Activated CD4-positive, alpha-beta T cell treated with anti-CD3 and anti-CD28 coated beads, Interleukin-2, amount 10 ng/mL, durations not matched to agents 7 days and 5 days (primary cell): ENCODE measurements at regions not wholly inside any gene's neighbourhood (a gene's known extent, or its start where the extent isn't known, plus 50 kb on each side); places are given as distances from the start of the nearest gene placed in this dataset.

Source experiments
- CTCF ChIA-PET: fragments of 350-600 bp; sonication (Branson Sonifier 250); formaldehyde crosslinking; loops from one replicate; lab custom pipeline; 2021; ENCODE audit warnings: antibody characterized with exemption; lab: Charles Lee
- POLR2A ChIA-PET: fragments of 350-600 bp; sonication (Branson Sonifier 250); formaldehyde crosslinking; loops from one replicate; lab custom pipeline; 2021; ENCODE audit warnings: antibody characterized with exemption; lab: Charles Lee
- DNase-seq: peaks from one replicate; pipeline ENCODE4 v3.0.0-alpha.2; 2020
- H3K27ac Mint-ChIP-seq: one replicate; pipeline ENCODE4 v1.8.0; 2021; ENCODE audit warnings: mild to moderate bottlenecking, moderate library complexity, mixed read lengths
- H3K27me3 Mint-ChIP-seq: one replicate; pipeline ENCODE4 v1.8.0; 2021; ENCODE audit warnings: mixed read lengths
- H3K36me3 Mint-ChIP-seq: one replicate; pipeline ENCODE4 v1.8.0; 2021; ENCODE audit warnings: low read depth, mixed read lengths
- H3K4me1 Mint-ChIP-seq: one replicate; pipeline ENCODE4 v1.8.0; 2021; ENCODE audit warnings: mixed read lengths
- H3K4me3 Mint-ChIP-seq: one replicate; pipeline ENCODE4 v1.8.0; 2021; ENCODE audit warnings: mild to moderate bottlenecking, moderate library complexity, mixed read lengths
- H3K9me3 Mint-ChIP-seq: one replicate; pipeline ENCODE4 v1.8.0; 2021; ENCODE audit warnings: mixed read lengths

DNA sequence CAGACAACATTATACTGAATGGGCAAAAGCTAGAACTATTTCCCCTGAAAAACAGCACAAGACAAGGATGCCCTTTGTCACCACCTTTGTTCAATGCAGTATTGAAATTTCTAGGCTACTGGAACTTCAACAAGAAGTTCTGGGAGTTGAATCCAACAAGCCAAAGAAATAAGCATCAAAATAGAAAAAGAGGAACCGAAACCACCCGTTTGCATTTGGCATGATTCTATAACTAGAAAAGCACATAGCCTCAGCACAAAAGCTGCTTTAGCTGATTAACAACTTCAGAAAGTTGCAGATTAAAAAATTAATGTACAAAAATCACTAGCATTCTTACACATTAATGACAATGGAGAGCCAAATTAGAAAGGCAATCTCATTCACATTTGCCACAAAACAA, 79.6 kb upstream of the KDM5D start:
- ChIA-PET CTCF (no interaction called here), POLR2A (no interaction called here)
- H3K27ac Mint-ChIP-seq: no peak overlapping the region
- DNase-seq: no peak
- no peak overlapping the region for H3K4me3 Mint-ChIP-seq
- H3K9me3 Mint-ChIP-seq: no peaks in the 10 kb centered on the region
- H3K36me3 Mint-ChIP-seq: no peaks in the 10 kb centered on the region
- no peaks in the 10 kb centered on the region for H3K27me3 Mint-ChIP-seq
- H3K4me1 Mint-ChIP-seq: no peaks in the 10 kb centered on the region

DNA sequence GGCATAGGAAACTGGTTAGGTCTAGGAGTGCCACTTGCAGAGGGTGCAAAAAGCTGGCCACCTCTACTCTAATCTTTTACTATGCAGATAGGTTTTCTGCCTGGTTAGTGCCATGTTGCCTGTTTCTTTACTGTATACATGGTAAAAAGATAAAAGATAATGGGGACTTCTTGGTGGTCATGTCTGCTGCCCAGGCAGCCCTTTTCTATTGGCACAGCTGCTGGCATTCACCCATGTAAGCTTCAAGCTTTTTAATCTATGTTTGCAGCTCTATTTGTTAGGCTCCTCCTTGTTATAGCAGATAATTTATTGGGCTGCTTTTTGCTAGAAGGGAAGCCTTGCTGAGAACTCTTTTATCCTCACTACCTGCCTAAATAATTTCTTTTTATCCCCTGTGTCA, 74.0 kb upstream of the KDM5D start:
- CTCF ChIA-PET: no interaction called here
- no peaks in the 10 kb centered on the region for H3K9me3 Mint-ChIP-seq
- no peak overlapping the region for H3K27ac Mint-ChIP-seq
- POLR2A ChIA-PET: no interaction called here
- no peaks in the 10 kb centered on the region for H3K27me3 Mint-ChIP-seq
- no peak overlapping the region for H3K4me3 Mint-ChIP-seq
- no peak for DNase-seq
- no peaks in the 10 kb centered on the region for H3K36me3 Mint-ChIP-seq
- peaks cover 12% of the 10 kb centered on the region for H3K4me1 Mint-ChIP-seq

- Mint-ChIP-seq H3K4me1 (peaks cover 12% of the 10 kb centered on the region), H3K27ac (no peak overlapping the region), H3K4me3 (no peak overlapping the region)
Observed at GRCh38 chrY:19816920-19817319, 72.4 kb upstream of the KDM5D start.

DNA sequence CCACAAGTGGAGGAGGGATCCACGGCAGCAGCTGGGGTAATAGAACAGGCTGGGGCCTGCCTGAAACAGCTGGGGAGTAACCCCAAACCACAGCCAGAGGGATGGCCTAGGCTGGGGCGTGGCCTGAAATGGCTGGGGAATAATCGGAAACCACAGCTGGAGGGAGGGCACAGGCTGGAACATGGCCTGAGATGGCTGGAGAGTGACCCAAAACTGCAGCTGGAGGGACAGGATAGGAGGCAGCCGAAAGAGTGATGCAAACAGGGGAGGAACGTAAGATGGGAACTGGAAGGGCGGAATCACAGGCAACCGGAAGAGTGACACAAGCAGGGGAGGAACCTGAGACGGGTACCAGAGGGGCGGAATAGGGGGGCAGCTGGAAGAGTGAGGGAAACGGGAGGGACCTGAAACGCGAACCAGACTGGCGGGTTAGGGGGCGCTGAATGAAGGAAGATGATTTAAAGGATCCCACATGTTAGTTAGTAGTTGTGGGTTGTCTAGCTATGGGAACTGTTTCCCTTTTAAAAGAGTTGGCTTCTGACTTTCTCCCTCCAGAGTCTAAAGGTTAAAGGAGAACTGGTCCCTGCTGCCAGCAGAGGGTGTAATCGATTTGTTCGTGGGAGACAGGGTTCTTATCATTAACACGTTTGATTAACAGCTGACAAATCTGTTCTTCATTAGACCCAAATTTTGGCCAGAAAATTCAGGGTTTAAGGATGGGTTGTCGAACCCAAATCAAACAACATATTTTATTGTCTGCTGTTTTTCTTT, 71.7 kb upstream of the KDM5D start:
- ChIA-PET POLR2A (no interaction called here), CTCF (no interaction called here)
- Mint-ChIP-seq H3K27me3 (no peaks in the 10 kb centered on the region), H3K4me3 (peak overlapping the region; percentile 50), H3K27ac (peak overlapping the region; percentile 83), H3K9me3 (no peaks in the 10 kb centered on the region), H3K36me3 (no peaks in the 10 kb centered on the region), H3K4me1 (peaks cover 12% of the 10 kb centered on the region)
- peak; percentile 5 for DNase-seq

More at GRCh38 chrY:19816920-19817319, 72.4 kb upstream of the KDM5D start:
- ChIA-PET POLR2A (no interaction called here), CTCF (no interaction called here)
- Mint-ChIP-seq H3K9me3 (no peaks in the 10 kb centered on the region), H3K36me3 (no peaks in the 10 kb centered on the region), H3K27me3 (no peaks in the 10 kb centered on the region)
- DNase-seq: peak; percentile 4
